CD8-positive, alpha-beta memory T cell (primary cell): ENCODE measurements at regions not wholly inside any gene's neighbourhood (a gene's known extent, or its start where the extent isn't known, plus 50 kb on each side); places are given as distances from the start of the nearest gene placed in this dataset.

Source experiments
- CTCF ChIA-PET: fragments of 350-600 bp; sonication (Branson Sonifier 250); formaldehyde crosslinking; loops from one replicate; lab custom pipeline; 2021; ENCODE audit warnings: antibody characterized with exemption; lab: Charles Lee
- POLR2A ChIA-PET: fragments of 350-600 bp; sonication (Branson Sonifier 250); formaldehyde crosslinking; loops from one replicate; lab custom pipeline; 2021; ENCODE audit warnings: antibody characterized with exemption; lab: Charles Lee
- DNase-seq, 5 donors: peaks; one replicate each; pipeline versions ENCODE4 v3.0.0 to v3.0.0-alpha.2; 2020 to 2022; ENCODE audit warnings: mixed read lengths in 1 of 5
- H3K27ac ChIP-seq: one replicate; pipeline ENCODE4 v1.7.0; 2013; ENCODE audit warnings: low read depth, mild to moderate bottlenecking, low read length, moderate library complexity
- H3K27me3 ChIP-seq: 2 replicates; pipeline ENCODE4 v1.7.0; 2013; ENCODE audit warnings: low read length, mild to moderate bottlenecking; ENCODE audit not compliant: insufficient read depth, poor library complexity, severe bottlenecking
- H3K36me3 ChIP-seq: 2 replicates; pipeline ENCODE4 v1.7.0; 2013; ENCODE audit warnings: mild to moderate bottlenecking, low read length, moderate library complexity; ENCODE audit not compliant: insufficient read depth
- H3K4me1 ChIP-seq: 2 replicates; pipeline ENCODE4 v1.7.0; 2013; ENCODE audit warnings: mild to moderate bottlenecking, low read length, moderate library complexity; ENCODE audit not compliant: insufficient read depth
- H3K4me3 ChIP-seq: 2 replicates; pipeline ENCODE4 v1.7.0; 2013; ENCODE audit warnings: mild to moderate bottlenecking, low read length
- H3K9me3 ChIP-seq: 2 replicates; pipeline ENCODE4 v1.7.0; 2013; ENCODE audit warnings: mild to moderate bottlenecking, low read length
- H3K27ac Mint-ChIP-seq, 8 donors: one replicate each; pipeline ENCODE4 v1.8.0; 2020 to 2021; ENCODE audit warnings: mixed read lengths in 8 of 8, mild to moderate bottlenecking in 6 of 8, inconsistent platforms in 3 of 8, moderate library complexity in 3 of 8
- H3K27me3 Mint-ChIP-seq, 2 donors: one replicate each; pipeline ENCODE4 v1.8.0; 2020 to 2021; ENCODE audit warnings: mixed read lengths in 2 of 2, mild to moderate bottlenecking in 1 of 2, moderate library complexity in 1 of 2
- H3K36me3 Mint-ChIP-seq, 3 donors: one replicate each; pipeline ENCODE4 v1.8.0; 2020 to 2021; ENCODE audit warnings: mixed read lengths in 3 of 3, inconsistent platforms in 1 of 3, mild to moderate bottlenecking in 1 of 3
- H3K4me1 Mint-ChIP-seq, 3 donors: one replicate each; pipeline ENCODE4 v1.8.0; 2020 to 2021; ENCODE audit warnings: mixed read lengths in 3 of 3, inconsistent platforms in 1 of 3, mild to moderate bottlenecking in 1 of 3
- H3K4me3 Mint-ChIP-seq, 7 donors: one replicate each; pipeline ENCODE4 v1.8.0; 2020 to 2021; ENCODE audit warnings: mixed read lengths in 7 of 7, mild to moderate bottlenecking in 6 of 7, moderate library complexity in 4 of 7, inconsistent platforms in 2 of 7
- H3K9me3 Mint-ChIP-seq, 5 donors: one replicate each; pipeline ENCODE4 v1.8.0; 2020 to 2022; ENCODE audit warnings: mixed read lengths in 5 of 5, mild to moderate bottlenecking in 3 of 5, moderate library complexity in 2 of 5, inconsistent platforms in 1 of 5

DNA sequence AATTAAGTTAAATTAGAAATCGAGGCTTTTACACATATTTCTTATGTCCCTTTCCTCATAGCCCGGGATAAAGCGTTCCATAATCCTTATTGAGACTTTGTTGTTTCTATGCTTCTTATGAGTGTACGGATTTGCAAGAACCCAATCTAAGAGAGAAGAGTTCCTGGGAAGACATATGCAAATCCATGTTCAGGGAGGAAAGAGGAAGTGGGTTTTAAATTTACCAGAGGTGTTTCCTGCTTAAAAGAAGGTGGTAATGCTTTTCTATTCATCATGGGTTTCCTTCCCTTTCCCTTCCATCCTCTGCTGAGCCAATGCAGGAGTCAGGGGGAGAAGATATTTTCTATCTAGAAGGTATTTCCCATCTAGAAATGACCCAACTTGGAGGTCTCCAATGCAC lies 345.8 kb downstream of the ZNF516 start:
- H3K27me3 Mint-ChIP-seq, result peaks cover 0 to 2% of the 10 kb centered on the region in 2 donors

DNA sequence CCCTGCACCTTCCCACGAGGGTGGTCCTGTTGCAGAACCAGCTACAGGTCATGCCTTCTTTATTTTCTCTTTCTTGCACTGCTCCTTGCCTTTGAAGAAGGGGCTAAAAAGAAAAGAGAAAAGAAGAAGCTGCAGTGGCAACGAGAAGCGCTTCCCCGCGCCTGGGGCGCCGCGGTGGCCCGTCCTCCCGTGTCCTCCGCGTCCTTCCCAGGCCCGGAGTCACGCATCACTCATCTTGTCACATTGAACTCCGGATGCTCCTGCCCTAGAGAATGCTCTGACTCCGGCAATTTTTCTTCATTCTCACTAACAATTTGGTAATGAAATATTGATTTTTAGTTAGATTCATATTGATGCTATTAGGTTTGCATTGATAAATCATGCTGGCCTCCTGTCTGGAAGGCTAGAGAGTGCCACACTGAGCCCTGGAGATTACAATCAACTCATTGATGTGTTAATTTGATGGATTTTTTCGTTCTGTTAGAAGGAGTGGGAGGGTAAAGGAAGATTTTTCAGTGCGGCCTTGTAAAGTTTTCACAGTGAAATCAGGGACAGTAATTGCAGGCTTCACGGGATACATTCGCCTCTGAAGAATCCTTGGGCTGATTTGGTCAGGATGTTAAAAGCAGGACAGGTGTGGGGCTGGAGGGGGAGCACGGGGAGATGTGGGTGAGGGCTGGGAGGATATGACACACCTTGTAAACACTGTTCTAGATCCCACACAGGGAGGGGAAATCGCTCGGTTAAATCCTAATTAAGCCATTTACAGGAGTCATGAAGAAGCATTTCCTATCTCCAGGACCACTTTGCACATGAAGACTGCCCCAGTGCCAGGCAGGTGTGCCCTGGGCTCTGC lies 349.3 kb downstream of the ZNF516 start:
- no peaks in the 10 kb centered on the region for H3K27me3 Mint-ChIP-seq
- Histone ChIP-seq H3K9me3 (no peaks in the 10 kb centered on the region), H3K27me3 (no peaks in the 10 kb centered on the region), H3K4me1 (no peaks in the 10 kb centered on the region), H3K36me3 (no peaks in the 10 kb centered on the region), H3K4me3 (no peak overlapping the region), H3K27ac (no peak overlapping the region)
- H3K36me3 Mint-ChIP-seq, result no peaks in the 10 kb centered on the region
- peaks cover 0 to 4% (median 3%) of the 10 kb centered on the region in 5 donors for H3K9me3 Mint-ChIP-seq
- H3K4me1 Mint-ChIP-seq, result no peaks in the 10 kb centered on the region
- ChIA-PET POLR2A (no interaction called here), CTCF (no interaction called here)
- no peak overlapping the region for H3K27ac Mint-ChIP-seq
- DNase-seq, result no peak
- H3K4me3 Mint-ChIP-seq, result no peak overlapping the region

More for the DNA sequence above, 345.8 kb downstream of the ZNF516 start:
- Histone ChIP-seq H3K4me3 (no peak overlapping the region), H3K4me1 (no peaks in the 10 kb centered on the region), H3K36me3 (no peaks in the 10 kb centered on the region), H3K27me3 (no peaks in the 10 kb centered on the region), H3K27ac (no peak overlapping the region), H3K9me3 (no peaks in the 10 kb centered on the region)
- Mint-ChIP-seq H3K27ac (no peak overlapping the region), H3K4me3 (no peak overlapping the region), H3K36me3 (no peaks in the 10 kb centered on the region), H3K9me3 (peaks cover 0 to 4% (median 1%) of the 10 kb centered on the region in 5 donors), H3K4me1 (no peaks in the 10 kb centered on the region)
- ChIA-PET CTCF (no interaction called here), POLR2A (no interaction called here)
- no peak for DNase-seq

DNA sequence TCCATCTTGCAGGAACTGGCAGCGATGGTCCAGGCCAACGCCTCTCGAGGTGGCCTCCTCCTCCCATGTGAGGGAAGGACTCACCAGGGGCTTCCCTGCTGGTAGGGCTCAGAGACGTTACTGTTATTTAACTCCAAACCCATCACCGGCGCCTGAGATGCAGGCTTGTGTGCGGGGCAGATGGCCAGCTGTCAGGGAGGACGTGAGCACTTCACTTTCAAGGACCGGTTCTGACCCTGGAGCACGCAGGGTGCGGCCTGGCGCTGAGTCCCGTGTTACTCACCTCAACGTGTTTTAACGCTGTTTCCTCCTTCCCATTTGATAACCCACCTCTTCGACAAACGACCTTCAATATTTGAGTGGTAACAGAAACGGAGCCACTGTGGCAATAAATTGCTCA lies 350.2 kb downstream of the ZNF516 start:
- no peak overlapping the region for H3K4me3 Mint-ChIP-seq
- H3K9me3 Mint-ChIP-seq, result peaks cover 0 to 4% (median 0%) of the 10 kb centered on the region in 5 donors

DNA sequence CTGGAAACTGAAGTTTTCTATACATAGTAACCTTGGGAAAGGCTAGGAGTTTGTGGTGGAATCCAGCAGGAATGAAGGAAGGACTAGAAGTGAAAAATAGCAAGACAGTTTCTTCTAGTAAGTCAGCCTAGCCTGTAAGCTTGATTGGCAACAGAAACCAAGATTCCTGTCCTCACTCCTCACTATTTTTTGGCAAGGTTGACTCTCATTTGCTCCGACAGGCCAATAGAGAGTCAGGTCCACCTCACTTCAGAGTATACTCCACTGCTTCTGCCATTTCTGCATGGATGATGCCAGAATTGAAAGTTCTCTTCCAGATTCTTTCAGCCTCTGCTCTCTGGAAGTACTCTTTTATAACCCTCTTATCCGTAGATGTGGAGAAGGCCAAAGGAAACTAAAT lies 352.4 kb downstream of the ZNF516 start:
- Mint-ChIP-seq H3K27ac (no peak overlapping the region), H3K4me3 (no peak overlapping the region), H3K4me1 (no peaks in the 10 kb centered on the region), H3K36me3 (no peaks in the 10 kb centered on the region), H3K27me3 (no peaks in the 10 kb centered on the region), H3K9me3 (peaks cover 0 to 2% (median 0%) of the 10 kb centered on the region in 5 donors)
- no peak for DNase-seq
- no peak overlapping the region for H3K4me3 ChIP-seq
- H3K36me3 ChIP-seq, result no peaks in the 10 kb centered on the region
- no peak overlapping the region for H3K27ac ChIP-seq
- CTCF ChIA-PET, result no interaction called here
- no peaks in the 10 kb centered on the region for H3K9me3 ChIP-seq
- H3K27me3 ChIP-seq, result no peaks in the 10 kb centered on the region
- H3K4me1 ChIP-seq, result no peaks in the 10 kb centered on the region
- POLR2A ChIA-PET, result no interaction called here

More for the DNA sequence above, 350.2 kb downstream of the ZNF516 start:
- Histone ChIP-seq H3K27ac (no peak overlapping the region), H3K4me3 (no peak overlapping the region), H3K36me3 (no peaks in the 10 kb centered on the region), H3K4me1 (no peaks in the 10 kb centered on the region), H3K27me3 (no peaks in the 10 kb centered on the region), H3K9me3 (no peaks in the 10 kb centered on the region)
- no peak for DNase-seq
- H3K27ac Mint-ChIP-seq, result no peak overlapping the region
- H3K27me3 Mint-ChIP-seq, result no peaks in the 10 kb centered on the region
- H3K4me1 Mint-ChIP-seq, result no peaks in the 10 kb centered on the region
- CTCF ChIA-PET, result no interaction called here
- POLR2A ChIA-PET, result no interaction called here
- no peaks in the 10 kb centered on the region for H3K36me3 Mint-ChIP-seq

DNA sequence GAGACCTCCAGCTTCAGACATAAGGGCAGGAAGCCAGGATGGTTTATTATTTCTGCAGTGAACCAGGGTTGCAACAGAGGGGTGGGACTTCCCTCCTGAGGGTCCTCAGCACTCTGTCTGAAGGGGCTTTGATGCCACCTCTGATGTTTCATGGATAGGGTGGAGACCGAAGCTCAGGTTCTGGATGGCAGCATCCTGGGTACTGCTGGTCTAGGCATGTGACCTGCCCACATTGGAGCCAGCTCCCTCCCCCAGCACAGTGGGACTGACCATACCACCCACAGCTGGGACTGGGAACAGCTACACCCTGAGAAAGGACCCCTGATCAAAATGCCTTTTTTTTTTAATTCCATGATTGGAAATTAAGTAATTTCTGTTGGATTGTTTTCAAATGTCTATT lies 355.2 kb downstream of the ZNF516 start:
- Mint-ChIP-seq H3K36me3 (no peaks in the 10 kb centered on the region), H3K4me3 (no peak overlapping the region), H3K27me3 (no peaks in the 10 kb centered on the region), H3K9me3 (peaks cover 0 to 4% (median 2%) of the 10 kb centered on the region in 5 donors), H3K4me1 (no peaks in the 10 kb centered on the region), H3K27ac (no peak overlapping the region)
- DNase-seq, result no peak
- CTCF ChIA-PET, result no interaction called here
- no peak overlapping the region for H3K27ac ChIP-seq
- H3K27me3 ChIP-seq, result no peaks in the 10 kb centered on the region
- H3K36me3 ChIP-seq, result no peaks in the 10 kb centered on the region
- H3K9me3 ChIP-seq, result no peaks in the 10 kb centered on the region
- H3K4me1 ChIP-seq, result no peaks in the 10 kb centered on the region
- POLR2A ChIA-PET, result no interaction called here
- no peak overlapping the region for H3K4me3 ChIP-seq

DNA sequence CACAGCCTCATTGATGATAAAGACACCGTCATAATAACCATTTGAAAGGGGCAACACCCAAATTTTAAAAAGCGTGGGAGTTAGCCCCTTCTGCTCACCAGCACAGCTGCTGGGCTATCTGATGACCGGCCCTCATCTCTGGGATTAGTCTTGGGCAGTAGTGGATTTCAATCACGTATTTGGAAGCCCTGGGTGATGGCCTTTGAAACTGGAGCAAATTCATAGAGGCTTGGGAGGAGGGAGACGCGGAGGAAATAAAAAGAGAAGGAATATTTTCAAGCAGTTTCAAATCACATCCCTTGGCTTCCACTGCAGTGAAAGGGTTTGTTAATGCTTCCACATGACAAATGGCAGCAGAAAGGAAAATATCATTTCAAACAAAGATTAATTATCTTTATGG lies 357.8 kb downstream of the ZNF516 start:
- Histone ChIP-seq H3K36me3 (no peaks in the 10 kb centered on the region), H3K9me3 (no peaks in the 10 kb centered on the region), H3K4me3 (no peak overlapping the region), H3K4me1 (no peaks in the 10 kb centered on the region), H3K27me3 (no peaks in the 10 kb centered on the region), H3K27ac (no peak overlapping the region)
- H3K36me3 Mint-ChIP-seq, result no peaks in the 10 kb centered on the region
- H3K4me1 Mint-ChIP-seq, result no peaks in the 10 kb centered on the region
- POLR2A ChIA-PET, result no interaction called here
- H3K4me3 Mint-ChIP-seq, result no peak overlapping the region
- DNase-seq, result no peak
- CTCF ChIA-PET, result no interaction called here
- no peak overlapping the region for H3K27ac Mint-ChIP-seq
- H3K9me3 Mint-ChIP-seq, result peaks cover 0 to 5% (median 4%) of the 10 kb centered on the region in 5 donors
- H3K27me3 Mint-ChIP-seq, result peaks cover 0 to 4% of the 10 kb centered on the region in 2 donors

DNA sequence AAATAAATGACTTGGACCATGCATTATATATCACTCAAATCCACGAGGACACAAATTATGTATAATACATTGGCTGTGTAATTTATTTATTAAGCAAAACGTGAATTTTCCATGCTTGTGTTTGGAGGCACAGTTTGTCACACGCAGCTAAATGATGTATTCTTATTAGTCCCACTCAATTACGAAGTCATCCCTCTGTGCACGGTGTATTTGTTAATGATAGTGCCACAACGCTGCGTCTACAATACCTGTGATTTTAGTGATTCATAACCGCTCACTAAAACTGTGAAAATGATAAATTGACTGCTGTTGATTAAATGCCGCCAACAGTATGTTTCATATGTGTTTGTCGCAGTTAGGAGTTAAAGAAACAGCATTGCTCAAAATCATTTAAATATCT lies 358.3 kb downstream of the ZNF516 start:
- no peak overlapping the region for H3K27ac Mint-ChIP-seq
- no peak overlapping the region for H3K4me3 ChIP-seq
- peaks cover 0 to 4% of the 10 kb centered on the region in 2 donors for H3K27me3 Mint-ChIP-seq
- CTCF ChIA-PET, result no interaction called here
- H3K4me1 Mint-ChIP-seq, result no peaks in the 10 kb centered on the region
- H3K27me3 ChIP-seq, result no peaks in the 10 kb centered on the region
- H3K36me3 Mint-ChIP-seq, result no peaks in the 10 kb centered on the region
- H3K4me3 Mint-ChIP-seq, result no peak overlapping the region
- no peak overlapping the region for H3K27ac ChIP-seq
- peaks cover 0 to 5% (median 4%) of the 10 kb centered on the region in 5 donors for H3K9me3 Mint-ChIP-seq
- POLR2A ChIA-PET, result no interaction called here
- no peaks in the 10 kb centered on the region for H3K36me3 ChIP-seq
- H3K4me1 ChIP-seq, result no peaks in the 10 kb centered on the region
- no peak for DNase-seq
- no peaks in the 10 kb centered on the region for H3K9me3 ChIP-seq

DNA sequence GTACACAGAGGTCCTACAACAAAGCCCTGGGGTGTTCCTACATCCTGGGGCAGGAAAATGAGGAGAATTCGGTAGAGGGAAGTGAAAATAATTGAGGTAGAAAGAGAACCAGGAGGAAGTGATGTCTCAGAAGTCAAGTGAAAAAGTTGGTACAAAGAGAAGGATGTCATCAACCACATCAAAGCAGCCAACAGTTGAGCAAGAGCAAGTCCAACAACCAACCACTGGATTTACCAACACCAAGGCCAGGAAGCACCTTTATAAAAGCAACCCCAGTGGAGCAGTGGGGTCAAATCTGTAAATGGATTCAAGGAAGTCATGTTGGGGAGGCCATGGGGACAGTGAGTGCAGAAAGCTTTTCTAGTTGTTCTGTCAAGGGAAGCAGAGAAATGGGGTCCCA lies 360.4 kb downstream of the ZNF516 start:
- Mint-ChIP-seq H3K9me3 (peaks cover 0 to 11% (median 4%) of the 10 kb centered on the region in 5 donors), H3K4me3 (no peak overlapping the region), H3K27ac (no peak overlapping the region), H3K27me3 (peaks cover 0 to 4% of the 10 kb centered on the region in 2 donors), H3K36me3 (no peaks in the 10 kb centered on the region), H3K4me1 (no peaks in the 10 kb centered on the region)
- Histone ChIP-seq H3K4me1 (no peaks in the 10 kb centered on the region), H3K27me3 (no peaks in the 10 kb centered on the region), H3K9me3 (no peaks in the 10 kb centered on the region), H3K4me3 (no peak overlapping the region), H3K27ac (no peak overlapping the region), H3K36me3 (no peaks in the 10 kb centered on the region)
- POLR2A ChIA-PET, result no interaction called here
- CTCF ChIA-PET, result no interaction called here
- DNase-seq, result no peak
